Gastrocnemius medialis (tissue), 4 donors: ENCODE measurements at regions not wholly inside any gene's neighbourhood (a gene's known extent, or its start where the extent isn't known, plus 50 kb on each side); places are given as distances from the start of the nearest gene placed in this dataset.

Experiments used
- ATAC-seq, 2 donors: fragments of 150-250 bp; one replicate each; pipeline ENCODE4 v1.9.1; 2016
- DNase-seq, 2 donors: peaks; one replicate each; pipeline ENCODE4 v3.0.0-alpha.2; 2019
- H3K27ac ChIP-seq, 4 donors: fragments of 200-600 bp; sonication (generic); 1 replicate in 1 of 4; 2 replicates in 3 of 4; pipeline ENCODE4 v1.5.1; 2016 to 2018; ENCODE audit warnings: mild to moderate bottlenecking in 2 of 4, moderate library complexity in 1 of 4
- H3K27me3 ChIP-seq, 3 donors: fragments of 200-600 bp; sonication (generic) in 2 of 3; 1 replicate in 1 of 3; 2 replicates in 2 of 3; pipeline versions ENCODE4 v1.5.1 to v1.6.0; 2016 to 2019; ENCODE audit warnings: mild to moderate bottlenecking in 1 of 3, moderate library complexity in 1 of 3
- H3K36me3 ChIP-seq, 2 donors: fragments of 200-600 bp; sonication (generic) in 1 of 2; one replicate each; pipeline ENCODE4 v1.5.1; 2017 to 2018
- H3K4me1 ChIP-seq, 2 donors: fragments of 200-600 bp; sonication (generic) in 1 of 2; one replicate each; pipeline ENCODE4 v1.5.1; 2016 to 2017; ENCODE audit warnings: mild to moderate bottlenecking in 2 of 2
- H3K4me3 ChIP-seq, 4 donors: fragments of 200-600 bp; sonication (generic) in 3 of 4; 1 replicate in 1 of 4; 2 replicates in 3 of 4; pipeline ENCODE4 v1.5.1; 2016 to 2019; ENCODE audit warnings: mild to moderate bottlenecking in 2 of 4
- H3K9me3 ChIP-seq, 3 donors: fragments of 200-600 bp; sonication (generic) in 2 of 3; 1 replicate in 1 of 3; 2 replicates in 2 of 3; pipeline ENCODE4 v1.5.1; 2016 to 2019
- POLR2A ChIP-seq, 2 donors: fragments of 450-650 bp; IDR thresholded peaks; one replicate each; pipeline ENCODE4 v1.6.1; 2017; ENCODE audit warnings: antibody characterized with exemption in 2 of 2, mild to moderate bottlenecking in 2 of 2, moderate library complexity in 2 of 2
- in situ Hi-C, 4 donors: fragments of 200-750 bp; cut with MboI; loops; one replicate each; pipeline versions ENCODE4 v1.15.0 to v1.8.0; 2017; ENCODE audit warnings: low sequenced_read_pairs in 4 of 4
- intact Hi-C: fragments of 100-400 bp; cut with DNase I; formaldehyde crosslinking; loops from one replicate; pipeline ENCODE4 v1.15.1; 2023; ENCODE audit warnings: low total_unique reads
- TF ChIP-seq, protein P1 (sequence below), 5 experiments: fragments of 450-650 bp in 3 of 5; fragments of 200-600 bp in 2 of 5; sonication (generic) in 2 of 5; IDR thresholded peaks in 4 of 5; conservative IDR thresholded peaks in 1 of 5; 1 replicate in 4 of 5; 2 replicates in 1 of 5; pipeline ENCODE4 v1.5.1; 2016 to 2019; ENCODE audit warnings: antibody characterized with exemption in 5 of 5, mild to moderate bottlenecking in 3 of 5, moderate library complexity in 3 of 5

DNA sequence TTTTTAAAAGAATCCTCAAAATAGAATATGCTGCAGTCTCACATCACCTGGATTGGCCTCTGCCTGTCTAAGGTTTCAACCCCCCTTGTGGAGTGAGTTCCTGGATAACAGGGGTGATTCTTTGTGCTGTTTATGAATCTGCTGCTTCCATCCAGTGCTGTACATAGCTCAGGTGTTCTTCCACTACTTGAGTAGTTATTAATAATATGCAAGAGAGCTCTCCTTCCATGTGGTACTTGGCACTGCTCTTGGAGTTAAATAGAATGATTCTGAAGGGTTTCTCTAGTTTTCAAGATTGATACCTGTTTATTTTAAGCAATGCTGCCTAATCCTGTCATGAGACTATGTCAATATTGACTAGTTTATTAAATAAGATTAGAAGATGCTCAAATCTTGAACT lies 273.6 kb downstream of the RDH14 start:
- Histone ChIP-seq H3K9me3 (no peaks in the 10 kb centered on the region), H3K36me3 (no peaks in the 10 kb centered on the region), H3K27me3 (no peaks in the 10 kb centered on the region), H3K4me1 (no peaks in the 10 kb centered on the region), H3K27ac (no peak overlapping the region), H3K4me3 (no peak overlapping the region)
- no peak for ATAC-seq
- intact Hi-C loops (no loop called here), in situ Hi-C loops (no loop called here)
- TF ChIP-seq, protein P1, sequence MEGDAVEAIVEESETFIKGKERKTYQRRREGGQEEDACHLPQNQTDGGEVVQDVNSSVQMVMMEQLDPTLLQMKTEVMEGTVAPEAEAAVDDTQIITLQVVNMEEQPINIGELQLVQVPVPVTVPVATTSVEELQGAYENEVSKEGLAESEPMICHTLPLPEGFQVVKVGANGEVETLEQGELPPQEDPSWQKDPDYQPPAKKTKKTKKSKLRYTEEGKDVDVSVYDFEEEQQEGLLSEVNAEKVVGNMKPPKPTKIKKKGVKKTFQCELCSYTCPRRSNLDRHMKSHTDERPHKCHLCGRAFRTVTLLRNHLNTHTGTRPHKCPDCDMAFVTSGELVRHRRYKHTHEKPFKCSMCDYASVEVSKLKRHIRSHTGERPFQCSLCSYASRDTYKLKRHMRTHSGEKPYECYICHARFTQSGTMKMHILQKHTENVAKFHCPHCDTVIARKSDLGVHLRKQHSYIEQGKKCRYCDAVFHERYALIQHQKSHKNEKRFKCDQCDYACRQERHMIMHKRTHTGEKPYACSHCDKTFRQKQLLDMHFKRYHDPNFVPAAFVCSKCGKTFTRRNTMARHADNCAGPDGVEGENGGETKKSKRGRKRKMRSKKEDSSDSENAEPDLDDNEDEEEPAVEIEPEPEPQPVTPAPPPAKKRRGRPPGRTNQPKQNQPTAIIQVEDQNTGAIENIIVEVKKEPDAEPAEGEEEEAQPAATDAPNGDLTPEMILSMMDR (IDR thresholded peaks at IDR 0.05 in 4 of 5, conservative IDR thresholded peaks at IDR 0.05 in 1 of 5) = no peak
- no peak for TF ChIP-seq POLR2A (IDR thresholded peaks at IDR 0.05)
- DNase-seq = no peak

DNA sequence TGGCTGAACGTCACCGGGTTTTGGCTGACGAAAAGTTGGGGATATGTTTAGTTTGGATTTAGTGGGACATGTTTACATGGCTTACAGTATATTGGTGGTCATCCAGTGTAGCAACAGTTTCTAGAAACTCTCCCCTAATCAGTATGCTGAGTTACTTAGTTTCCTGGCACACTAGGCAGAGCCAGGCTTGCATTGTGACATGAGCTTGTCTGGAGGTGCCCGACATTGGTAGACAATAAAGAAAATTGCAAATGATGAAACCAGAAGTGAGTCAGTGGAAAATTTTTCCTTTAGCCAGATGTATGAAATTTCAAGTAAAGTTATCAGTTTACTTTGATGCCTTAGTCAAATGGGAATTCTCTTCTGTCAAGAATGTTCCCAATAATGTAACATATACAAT lies 276.1 kb downstream of the RDH14 start:
- TF ChIP-seq POLR2A (IDR thresholded peaks at IDR 0.05) = no peak
- TF ChIP-seq, protein P1 (IDR thresholded peaks at IDR 0.05 in 4 of 5, conservative IDR thresholded peaks at IDR 0.05 in 1 of 5) = no peak
- no peak overlapping the region for H3K27ac ChIP-seq
- no peaks in the 10 kb centered on the region for H3K4me1 ChIP-seq
- intact Hi-C loops = no loop called here
- H3K27me3 ChIP-seq = no peaks in the 10 kb centered on the region
- H3K4me3 ChIP-seq = no peak overlapping the region
- DNase-seq = no peak
- ATAC-seq = no peak
- H3K36me3 ChIP-seq = no peaks in the 10 kb centered on the region
- in situ Hi-C loops = no loop called here
- H3K9me3 ChIP-seq = no peaks in the 10 kb centered on the region

GRCh38 chr2:18282026-18282425 lies 278.4 kb downstream of the RDH14 start:
- no peak for ATAC-seq

GRCh38 chr2:18276583-18277075 lies 283.8 kb downstream of the RDH14 start:
- DNase-seq (no peak), ATAC-seq (no peak)
- Histone ChIP-seq H3K9me3 (no peaks in the 10 kb centered on the region), H3K27ac (no peak overlapping the region), H3K4me1 (no peaks in the 10 kb centered on the region), H3K36me3 (no peaks in the 10 kb centered on the region), H3K4me3 (no peak overlapping the region), H3K27me3 (no peaks in the 10 kb centered on the region)
- intact Hi-C loops = no loop called here
- in situ Hi-C loops = no loop called here
- TF ChIP-seq, protein P1 (IDR thresholded peaks at IDR 0.05 in 4 of 5, conservative IDR thresholded peaks at IDR 0.05 in 1 of 5) = no peak
- TF ChIP-seq POLR2A (IDR thresholded peaks at IDR 0.05) = no peak

More at GRCh38 chr2:18282026-18282425, 278.4 kb downstream of the RDH14 start:
- no peaks in the 10 kb centered on the region for H3K27me3 ChIP-seq
- no peaks in the 10 kb centered on the region for H3K9me3 ChIP-seq
- no peaks in the 10 kb centered on the region for H3K36me3 ChIP-seq
- intact Hi-C loops = no loop called here
- H3K27ac ChIP-seq = no peak overlapping the region
- no peaks in the 10 kb centered on the region for H3K4me1 ChIP-seq
- no peak overlapping the region for H3K4me3 ChIP-seq
- DNase-seq = no peak
- in situ Hi-C loops = no loop called here
- TF ChIP-seq, protein P1 (IDR thresholded peaks at IDR 0.05 in 4 of 5, conservative IDR thresholded peaks at IDR 0.05 in 1 of 5) = no peak
- no peak for TF ChIP-seq POLR2A (IDR thresholded peaks at IDR 0.05)

GRCh38 chr2:18273205-18273604 lies 287.2 kb downstream of the RDH14 start:
- Histone ChIP-seq H3K36me3 (no peaks in the 10 kb centered on the region), H3K27ac (no peak overlapping the region), H3K27me3 (no peaks in the 10 kb centered on the region), H3K9me3 (no peaks in the 10 kb centered on the region), H3K4me3 (no peak overlapping the region), H3K4me1 (peaks cover 0 to 11% of the 10 kb centered on the region in 2 donors)
- TF ChIP-seq, protein P1 (IDR thresholded peaks at IDR 0.05 in 4 of 5, conservative IDR thresholded peaks at IDR 0.05 in 1 of 5) = no peak
- TF ChIP-seq POLR2A (IDR thresholded peaks at IDR 0.05) = no peak
- in situ Hi-C loops (no loop called here), intact Hi-C loops (no loop called here)
- DNase-seq (no peak), ATAC-seq (no peak)
